HEK293 (cell line): ENCODE measurements at regions not wholly inside any gene's neighbourhood (a gene's known extent, or its start where the extent isn't known, plus 50 kb on each side); places are given as distances from the start of the nearest gene placed in this dataset.

Experiments used
- CTCF ChIA-PET: fragments of 350-600 bp; formaldehyde crosslinking; extraction: SDS; loops from one replicate; lab custom pipeline; 2021; ENCODE audit warnings: antibody characterized with exemption; lab: Yijun Ruan, JAX
- POLR2A ChIA-PET: fragments of 300-600 bp; formaldehyde crosslinking; extraction: SDS; loops from one replicate; lab custom pipeline; 2020; ENCODE audit warnings: antibody characterized with exemption, inconsistent platforms; lab: Yijun Ruan, JAX
- H3K27ac ChIP-seq: fragments of 200-500 bp; sonication (Bioruptor generic); 2 replicates; pipeline ENCODE4 v1.5.1; 2014; ENCODE audit warnings: low read depth, low read length, control low read depth, inconsistent platforms; ENCODE audit errors: extremely low read depth
- H3K36me3 ChIP-seq, 2 experiments: fragments of 200-500 bp in 1 of 2; sonication (Bioruptor generic) in 1 of 2; 1 replicate in 1 of 2; 2 replicates in 1 of 2; pipeline ENCODE4 v1.5.1; 2014 to 2017; ENCODE audit warnings: inconsistent platforms in 2 of 2, low read length in 2 of 2; ENCODE audit not compliant: control insufficient read depth in 2 of 2, insufficient read depth in 1 of 2
- H3K4me1 ChIP-seq: fragments of 200-500 bp; sonication (Bioruptor generic); 2 replicates; pipeline ENCODE4 v1.5.1; 2014; ENCODE audit warnings: mild to moderate bottlenecking, low read length, inconsistent platforms; ENCODE audit not compliant: control insufficient read depth, insufficient read depth
- H3K4me3 ChIP-seq: 2 replicates; pipeline ENCODE4 v1.5.1; 2011; ENCODE audit warnings: low read depth, mild to moderate bottlenecking, control low read depth, low read length, moderate library complexity
- H3K9me3 ChIP-seq: fragments of 200-500 bp; sonication (Bioruptor generic); 2 replicates; pipeline ENCODE4 v1.5.1; 2014; ENCODE audit warnings: low read depth, low read length, inconsistent platforms; ENCODE audit not compliant: control insufficient read depth, insufficient read depth
- EGR2 ChIP-seq: fragments of 450-650 bp; formaldehyde crosslinking; IDR thresholded peaks from 2 replicates; pipeline ENCODE4 v1.5.1; 2016; ENCODE audit warnings: low read depth, missing biosample characterization, missing genetic modification characterization
- GLIS1 ChIP-seq: fragments of 450-650 bp; formaldehyde crosslinking; IDR thresholded peaks from 2 replicates; pipeline ENCODE4 v1.5.1; 2016; ENCODE audit warnings: missing biosample characterization, missing genetic modification characterization
- KLF17 ChIP-seq: fragments of 450-650 bp; formaldehyde crosslinking; IDR thresholded peaks from 2 replicates; pipeline ENCODE4 v1.5.1; 2016; ENCODE audit warnings: missing biosample characterization, missing genetic modification characterization
- KLF8 ChIP-seq: fragments of 450-650 bp; formaldehyde crosslinking; IDR thresholded peaks from 2 replicates; pipeline ENCODE4 v1.5.1; 2016; ENCODE audit warnings: missing biosample characterization, missing genetic modification characterization
- OVOL3 ChIP-seq: fragments of 450-650 bp; formaldehyde crosslinking; IDR thresholded peaks from 2 replicates; pipeline ENCODE4 v1.5.1; 2016; ENCODE audit warnings: missing biosample characterization, missing genetic modification characterization
- SP2 ChIP-seq: fragments of 450-650 bp; formaldehyde crosslinking; IDR thresholded peaks from 2 replicates; pipeline ENCODE4 v1.5.1; 2016; ENCODE audit warnings: missing biosample characterization, missing genetic modification characterization
- ZBTB11 ChIP-seq: fragments of 450-650 bp; formaldehyde crosslinking; conservative IDR thresholded peaks from 2 replicates; pipeline ENCODE4 v1.5.1; 2016; ENCODE audit warnings: low read depth, missing biosample characterization, missing genetic modification characterization
- ZBTB8A ChIP-seq: fragments of 450-650 bp; formaldehyde crosslinking; IDR thresholded peaks from 2 replicates; pipeline ENCODE4 v1.5.1; 2016; ENCODE audit warnings: missing biosample characterization, missing genetic modification characterization
- ZFHX2 ChIP-seq: fragments of 450-650 bp; formaldehyde crosslinking; conservative IDR thresholded peaks from 2 replicates; pipeline ENCODE4 v1.5.1; 2016; ENCODE audit warnings: missing biosample characterization, missing genetic modification characterization
- ZIC2 ChIP-seq: fragments of 450-650 bp; formaldehyde crosslinking; IDR thresholded peaks from 2 replicates; pipeline ENCODE4 v1.5.1; 2016; ENCODE audit warnings: missing biosample characterization, missing genetic modification characterization
- ZNF112 ChIP-seq: fragments of 450-650 bp; formaldehyde crosslinking; IDR thresholded peaks from 2 replicates; pipeline ENCODE4 v1.5.0; 2017; ENCODE audit warnings: missing biosample characterization, missing genetic modification characterization
- ZNF138 ChIP-seq: fragments of 450-650 bp; formaldehyde crosslinking; IDR thresholded peaks from 2 replicates; pipeline ENCODE4 v1.5.1; 2016; ENCODE audit warnings: missing biosample characterization, missing genetic modification characterization, borderline replicate concordance
- ZNF146 ChIP-seq: fragments of 450-650 bp; formaldehyde crosslinking; IDR thresholded peaks from 2 replicates; pipeline ENCODE4 v1.5.1; 2016; ENCODE audit warnings: missing biosample characterization, missing genetic modification characterization
- ZNF155 ChIP-seq: fragments of 450-650 bp; formaldehyde crosslinking; IDR thresholded peaks from 2 replicates; pipeline ENCODE4 v1.5.1; 2016; ENCODE audit warnings: missing biosample characterization, missing genetic modification characterization
- ZNF175 ChIP-seq: fragments of 450-650 bp; formaldehyde crosslinking; IDR thresholded peaks from 2 replicates; pipeline ENCODE4 v1.5.1; 2016; ENCODE audit warnings: missing biosample characterization, missing genetic modification characterization
- ZNF24 ChIP-seq: fragments of 450-650 bp; formaldehyde crosslinking; IDR thresholded peaks from 2 replicates; pipeline ENCODE4 v1.5.1; 2016; ENCODE audit warnings: missing biosample characterization, missing genetic modification characterization
- ZNF398 ChIP-seq: fragments of 450-650 bp; formaldehyde crosslinking; IDR thresholded peaks from 2 replicates; pipeline ENCODE4 v1.5.1; 2017; ENCODE audit warnings: missing biosample characterization, missing genetic modification characterization
- ZNF416 ChIP-seq: fragments of 450-650 bp; formaldehyde crosslinking; IDR thresholded peaks from 2 replicates; pipeline ENCODE4 v1.5.1; 2016; ENCODE audit warnings: missing biosample characterization, missing genetic modification characterization
- ZNF473 ChIP-seq: fragments of 450-650 bp; formaldehyde crosslinking; IDR thresholded peaks from 2 replicates; pipeline ENCODE4 v1.5.1; 2017; ENCODE audit warnings: missing biosample characterization, missing genetic modification characterization
- ZNF558 ChIP-seq: fragments of 450-650 bp; formaldehyde crosslinking; IDR thresholded peaks from 2 replicates; pipeline ENCODE4 v1.5.1; 2016; ENCODE audit warnings: missing biosample characterization, missing genetic modification characterization
- ZNF580 ChIP-seq: fragments of 450-650 bp; formaldehyde crosslinking; IDR thresholded peaks from 2 replicates; pipeline ENCODE4 v1.5.1; 2016; ENCODE audit warnings: missing biosample characterization, missing genetic modification characterization
- ZNF621 ChIP-seq: fragments of 450-650 bp; formaldehyde crosslinking; IDR thresholded peaks from 2 replicates; pipeline ENCODE4 v1.5.1; 2017; ENCODE audit warnings: missing biosample characterization, missing genetic modification characterization
- ZNF645 ChIP-seq: fragments of 450-650 bp; formaldehyde crosslinking; IDR thresholded peaks from 2 replicates; pipeline ENCODE4; 2016; ENCODE audit warnings: missing biosample characterization, missing genetic modification characterization
- ZNF76 ChIP-seq: fragments of 450-650 bp; formaldehyde crosslinking; IDR thresholded peaks from 2 replicates; pipeline ENCODE4; 2016; ENCODE audit warnings: low read depth, missing biosample characterization, missing genetic modification characterization, borderline replicate concordance
- ZNF785 ChIP-seq: fragments of 450-650 bp; formaldehyde crosslinking; IDR thresholded peaks from 2 replicates; pipeline ENCODE4 v1.5.1; 2016; ENCODE audit warnings: missing biosample characterization, missing genetic modification characterization
- ZNF791 ChIP-seq: fragments of 450-650 bp; formaldehyde crosslinking; IDR thresholded peaks from 2 replicates; pipeline ENCODE4 v1.5.1; 2016; ENCODE audit warnings: missing biosample characterization, missing genetic modification characterization
- ZSCAN16 ChIP-seq: fragments of 450-650 bp; formaldehyde crosslinking; IDR thresholded peaks from 2 replicates; pipeline ENCODE4 v1.5.1; 2016; ENCODE audit warnings: missing biosample characterization, missing genetic modification characterization
- ZSCAN23 ChIP-seq: fragments of 450-650 bp; formaldehyde crosslinking; IDR thresholded peaks from 2 replicates; pipeline ENCODE4 v1.5.1; 2016; ENCODE audit warnings: missing biosample characterization, missing genetic modification characterization
- ZSCAN30 ChIP-seq: fragments of 450-650 bp; IDR thresholded peaks from 2 replicates; pipeline ENCODE4 v1.5.1; 2018; ENCODE audit warnings: missing biosample characterization, mild to moderate bottlenecking, missing genetic modification characterization, moderate library complexity
- TF ChIP-seq, protein P1 (sequence below): fragments of 450-650 bp; formaldehyde crosslinking; IDR thresholded peaks from 2 replicates; pipeline ENCODE4 v1.5.1; 2016; ENCODE audit warnings: missing biosample characterization, missing genetic modification characterization, low read depth

DNA sequence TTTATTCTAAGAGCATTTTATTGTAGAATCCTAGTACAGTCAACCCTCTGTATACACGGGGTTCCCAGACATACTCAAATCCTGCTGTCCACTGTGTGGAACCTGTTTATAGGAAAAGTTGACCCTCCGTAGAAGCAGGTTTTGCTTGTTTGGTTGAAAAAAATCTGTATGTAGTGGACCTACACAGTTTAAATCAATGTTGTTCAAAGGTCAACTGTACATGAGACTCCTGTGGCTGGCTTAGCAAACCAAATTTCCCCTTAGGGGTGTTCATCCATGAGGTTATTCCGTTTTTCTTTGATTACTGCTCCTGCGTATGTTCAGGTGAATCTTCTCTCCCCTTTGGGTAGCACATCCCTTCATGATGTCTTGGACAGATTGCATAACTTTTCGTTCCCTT, 387.0 kb upstream of the ZFP64 start (continued):
- TF ChIP-seq ZBTB11 (tag by site-specific recombination) = no peak
- TF ChIP-seq ZNF398 (tag by site-specific recombination) = no peak
- no peak for TF ChIP-seq ZNF791
- no peak for TF ChIP-seq KLF8 (tag by site-specific recombination)
- TF ChIP-seq ZNF416 = no peak
- TF ChIP-seq ZNF138 = no peak
- no peak for TF ChIP-seq GLIS1 (tag by site-specific recombination)
- no peak for TF ChIP-seq OVOL3 (tag by site-specific recombination)
- TF ChIP-seq ZNF645 (tag by site-specific recombination) = no peak
- no peak for TF ChIP-seq ZNF112 (tag by site-specific recombination)
- no peak for TF ChIP-seq ZNF785
- TF ChIP-seq KLF17 (tag by site-specific recombination) = no peak
- no peak for TF ChIP-seq ZSCAN30 (tag by site-specific recombination)
- TF ChIP-seq, protein P1, sequence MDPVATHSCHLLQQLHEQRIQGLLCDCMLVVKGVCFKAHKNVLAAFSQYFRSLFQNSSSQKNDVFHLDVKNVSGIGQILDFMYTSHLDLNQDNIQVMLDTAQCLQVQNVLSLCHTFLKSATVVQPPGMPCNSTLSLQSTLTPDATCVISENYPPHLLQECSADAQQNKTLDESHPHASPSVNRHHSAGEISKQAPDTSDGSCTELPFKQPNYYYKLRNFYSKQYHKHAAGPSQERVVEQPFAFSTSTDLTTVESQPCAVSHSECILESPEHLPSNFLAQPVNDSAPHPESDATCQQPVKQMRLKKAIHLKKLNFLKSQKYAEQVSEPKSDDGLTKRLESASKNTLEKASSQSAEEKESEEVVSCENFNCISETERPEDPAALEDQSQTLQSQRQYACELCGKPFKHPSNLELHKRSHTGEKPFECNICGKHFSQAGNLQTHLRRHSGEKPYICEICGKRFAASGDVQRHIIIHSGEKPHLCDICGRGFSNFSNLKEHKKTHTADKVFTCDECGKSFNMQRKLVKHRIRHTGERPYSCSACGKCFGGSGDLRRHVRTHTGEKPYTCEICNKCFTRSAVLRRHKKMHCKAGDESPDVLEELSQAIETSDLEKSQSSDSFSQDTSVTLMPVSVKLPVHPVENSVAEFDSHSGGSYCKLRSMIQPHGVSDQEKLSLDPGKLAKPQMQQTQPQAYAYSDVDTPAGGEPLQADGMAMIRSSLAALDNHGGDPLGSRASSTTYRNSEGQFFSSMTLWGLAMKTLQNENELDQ (tag by site-specific recombination) = no peak

- Histone ChIP-seq H3K4me3 (no peak overlapping the region), H3K4me1 (no peaks in the 10 kb centered on the region), H3K9me3 (no peaks in the 10 kb centered on the region), H3K27ac (no peak overlapping the region), H3K36me3 (no peaks in the 10 kb centered on the region)
- POLR2A ChIA-PET = no interaction called here
- no peak for TF ChIP-seq ZNF76 (tag by site-specific recombination)
- no peak for TF ChIP-seq ZFHX2
- no peak for TF ChIP-seq ZBTB8A (tag by site-specific recombination)
- no peak for TF ChIP-seq ZSCAN23 (tag by site-specific recombination)
- TF ChIP-seq ZNF621 (tag by site-specific recombination) = no peak
- TF ChIP-seq SP2 (tag by site-specific recombination) = no peak
- TF ChIP-seq ZNF24 = no peak
- no peak for TF ChIP-seq EGR2
- TF ChIP-seq ZNF558 (tag by site-specific recombination) = no peak
- TF ChIP-seq ZNF580 (tag by site-specific recombination) = no peak
- TF ChIP-seq ZIC2 (tag by site-specific recombination) = no peak
- no peak for TF ChIP-seq ZNF175 (tag by site-specific recombination)
- no peak for TF ChIP-seq ZSCAN16 (tag by site-specific recombination)
- no peak for TF ChIP-seq ZNF155 (tag by site-specific recombination)
- no peak for TF ChIP-seq ZNF473
- TF ChIP-seq ZNF146 (tag by site-specific recombination) = no peak
- CTCF ChIA-PET = interaction anchor here (0.6 kb wide), 2 partner anchors 12 to 21 kb away, joined by 3 read pairs; no protein-coding TSS in a partner anchor
Observed at GRCh38 chr20:52577696-52578095, 386.1 kb upstream of the ZFP64 start.
